GM23338 (cell line): ENCODE measurements at regions not wholly inside any gene's neighbourhood (a gene's known extent, or its start where the extent isn't known, plus 50 kb on each side); places are given as distances from the start of the nearest gene placed in this dataset.

Experiments
- ATAC-seq: fragments of 200-7000 bp; cut with Tn5 transposase; 3 replicates; pipeline ENCODE4 v1.9.1; 2020
- DNase-seq: peaks from one replicate; pipeline ENCODE4 v3.0.0-alpha.2; 2015; ENCODE audit warnings: low spot score
- H2AFZ ChIP-seq: fragments of 200-600 bp; sonication (generic); 2 replicates; pipeline ENCODE4 v1.8.0; 2016; ENCODE audit warnings: antibody characterized with exemption, mild to moderate bottlenecking, moderate library complexity
- H3F3A ChIP-seq: fragments of 200-600 bp; sonication (generic); replicated peaks from 2 replicates; pipeline ENCODE4 v1.8.0; 2017; ENCODE audit warnings: antibody characterized with exemption, mixed run types, low read depth
- H3K27ac ChIP-seq: fragments of 200-600 bp; sonication (generic); 2 replicates; pipeline ENCODE4 v1.6.1; 2016; ENCODE audit warnings: low read depth
- H3K27me3 ChIP-seq: fragments of 200-600 bp; sonication (generic); 2 replicates; pipeline ENCODE4 v1.8.0; 2016; ENCODE audit warnings: mild to moderate bottlenecking, mixed run types, moderate library complexity; ENCODE audit not compliant: insufficient read depth
- H3K36me3 ChIP-seq: fragments of 200-600 bp; sonication (generic); 2 replicates; pipeline ENCODE4 v1.8.0; 2016; ENCODE audit warnings: mild to moderate bottlenecking; ENCODE audit not compliant: insufficient read depth
- H3K4me1 ChIP-seq: fragments of 200-600 bp; sonication (generic); 2 replicates; pipeline ENCODE4 v1.8.0; 2016; ENCODE audit warnings: mild to moderate bottlenecking, moderate library complexity; ENCODE audit not compliant: insufficient read depth
- H3K4me2 ChIP-seq: fragments of 200-600 bp; sonication (generic); 2 replicates; pipeline ENCODE4 v1.7.1; 2017; ENCODE audit warnings: mixed run types
- H3K4me3 ChIP-seq: fragments of 200-600 bp; sonication (generic); 2 replicates; pipeline ENCODE4 v1.6.1; 2016; ENCODE audit warnings: mixed run types
- H3K79me2 ChIP-seq: fragments of 200-600 bp; sonication (generic); replicated peaks from 2 replicates; pipeline ENCODE4 v1.8.0; 2017; ENCODE audit warnings: mild to moderate bottlenecking; ENCODE audit not compliant: insufficient read depth
- H3K9me2 ChIP-seq: fragments of 200-600 bp; sonication (generic); 2 replicates; pipeline ENCODE4 v1.8.0; 2017; ENCODE audit not compliant: insufficient read depth
- H4K20me1 ChIP-seq: fragments of 200-600 bp; sonication (generic); replicated peaks from 2 replicates; pipeline ENCODE4 v1.8.0; 2017; ENCODE audit warnings: mild to moderate bottlenecking; ENCODE audit not compliant: insufficient read depth
- H3K27ac Mint-ChIP-seq: 2 replicates; pipeline ENCODE4 v1.8.0; 2020; ENCODE audit warnings: inconsistent platforms, mild to moderate bottlenecking, moderate library complexity, mixed read lengths
- H3K27me3 Mint-ChIP-seq: 3 replicates; pipeline ENCODE4 v1.8.0; 2022; ENCODE audit warnings: low read depth, mild to moderate bottlenecking, moderate library complexity, mixed read lengths, inconsistent platforms; ENCODE audit not compliant: insufficient read depth, poor library complexity
- H3K36me3 Mint-ChIP-seq: 3 replicates; pipeline ENCODE4 v1.8.0; 2021; ENCODE audit warnings: low read depth, mild to moderate bottlenecking, inconsistent platforms, moderate library complexity, mixed read lengths
- H3K4me1 Mint-ChIP-seq: 3 replicates; pipeline ENCODE4 v1.8.0; 2020; ENCODE audit warnings: mild to moderate bottlenecking, inconsistent platforms, mixed read lengths
- H3K4me3 Mint-ChIP-seq: 3 replicates; pipeline ENCODE4 v1.8.0; 2021; ENCODE audit warnings: moderate library complexity, mild to moderate bottlenecking, inconsistent platforms, mixed read lengths
- H3K9me3 Mint-ChIP-seq: 3 replicates; pipeline ENCODE4 v1.8.0; 2020; ENCODE audit warnings: moderate library complexity, mild to moderate bottlenecking, inconsistent platforms, mixed read lengths
- CREB1 ChIP-seq: fragments of 250-450 bp; sonication (Bioruptor Pico); IDR thresholded peaks from 2 replicates; pipeline ENCODE4 v1.5.0; 2020; ENCODE audit warnings: low read depth, mild to moderate bottlenecking, moderate library complexity
- EZH2 ChIP-seq: fragments of 200-600 bp; sonication (generic); IDR thresholded peaks from one replicate; pipeline ENCODE4 v1.8.0; 2017; ENCODE audit warnings: antibody characterized with exemption, mild to moderate bottlenecking, low read depth; ENCODE audit not compliant: unreplicated experiment
- EZH2phosphoT487 ChIP-seq: fragments of 200-600 bp; sonication (generic); IDR thresholded peaks from one replicate; pipeline ENCODE4 v1.8.1; 2018; ENCODE audit warnings: antibody characterized with exemption; ENCODE audit not compliant: unreplicated experiment
- JUNB ChIP-seq: IDR thresholded peaks from one replicate; pipeline ENCODE4 v1.6.1; 2016; ENCODE audit warnings: antibody characterized with exemption; ENCODE audit not compliant: unreplicated experiment
- NANOG ChIP-seq: IDR thresholded peaks from 2 replicates; pipeline ENCODE4 v1.6.1; 2016; ENCODE audit warnings: antibody characterized with exemption, borderline replicate concordance
- POLR2AphosphoS5 ChIP-seq: IDR thresholded peaks from 2 replicates; pipeline ENCODE4 v1.6.1; 2016; ENCODE audit warnings: antibody characterized with exemption, low read depth
- STAT1 ChIP-seq: IDR thresholded peaks from one replicate; pipeline ENCODE4 v1.6.1; 2016; ENCODE audit warnings: antibody characterized with exemption; ENCODE audit not compliant: unreplicated experiment
- ZNF114 ChIP-seq: fragments of 250-450 bp; sonication (Bioruptor Pico); IDR thresholded peaks from 2 replicates; pipeline ENCODE4 v1.5.0; 2020; ENCODE audit warnings: mild to moderate bottlenecking, moderate library complexity
- ZNF331 ChIP-seq: fragments of 250-450 bp; sonication (Bioruptor Pico); IDR thresholded peaks from 2 replicates; pipeline ENCODE4 v1.5.0; 2020; ENCODE audit warnings: low read depth, mild to moderate bottlenecking, moderate library complexity
- TF ChIP-seq, protein P1 (sequence below), 2 experiments: fragments of 200-600 bp in 1 of 2; sonication (generic) in 1 of 2; conservative IDR thresholded peaks; 2 replicates each; pipeline versions ENCODE4 v1.5.1 to v1.6.1; 2016 to 2017; ENCODE audit warnings: antibody characterized with exemption in 2 of 2, low read depth in 2 of 2, mild to moderate bottlenecking in 2 of 2, moderate library complexity in 1 of 2
- TF ChIP-seq, protein P2 (sequence below): fragments of 250-450 bp; sonication (Bioruptor Pico); IDR thresholded peaks from 2 replicates; pipeline ENCODE4 v1.5.0; 2020; ENCODE audit warnings: mild to moderate bottlenecking, moderate library complexity

DNA sequence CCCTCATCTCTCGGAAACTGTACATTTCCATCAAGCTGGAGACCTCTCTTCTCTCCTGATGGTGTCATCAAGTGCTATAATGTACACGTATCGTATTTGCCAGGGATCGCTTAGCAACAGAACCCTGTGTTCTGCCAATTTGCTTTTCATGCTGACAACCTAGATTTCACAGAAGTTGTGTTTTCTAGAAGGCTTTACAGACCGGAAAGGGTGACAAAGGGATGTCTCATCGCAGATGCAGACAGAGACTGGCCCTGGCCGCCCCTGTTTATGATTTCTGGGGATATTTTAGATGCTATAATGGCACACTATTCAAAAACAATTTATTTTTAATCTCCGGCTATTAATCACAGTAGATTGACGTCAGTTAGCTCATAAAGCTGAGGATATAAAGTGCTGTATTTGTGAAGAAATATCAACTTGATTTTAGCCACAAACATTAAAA lies 291.4 kb downstream of the IRS2 start (continued):
- TF ChIP-seq ZNF331 (CRISPR knock-in tag) (no peak), EZH2 (no peak), ZNF114 (CRISPR knock-in tag) (no peak)

DNA sequence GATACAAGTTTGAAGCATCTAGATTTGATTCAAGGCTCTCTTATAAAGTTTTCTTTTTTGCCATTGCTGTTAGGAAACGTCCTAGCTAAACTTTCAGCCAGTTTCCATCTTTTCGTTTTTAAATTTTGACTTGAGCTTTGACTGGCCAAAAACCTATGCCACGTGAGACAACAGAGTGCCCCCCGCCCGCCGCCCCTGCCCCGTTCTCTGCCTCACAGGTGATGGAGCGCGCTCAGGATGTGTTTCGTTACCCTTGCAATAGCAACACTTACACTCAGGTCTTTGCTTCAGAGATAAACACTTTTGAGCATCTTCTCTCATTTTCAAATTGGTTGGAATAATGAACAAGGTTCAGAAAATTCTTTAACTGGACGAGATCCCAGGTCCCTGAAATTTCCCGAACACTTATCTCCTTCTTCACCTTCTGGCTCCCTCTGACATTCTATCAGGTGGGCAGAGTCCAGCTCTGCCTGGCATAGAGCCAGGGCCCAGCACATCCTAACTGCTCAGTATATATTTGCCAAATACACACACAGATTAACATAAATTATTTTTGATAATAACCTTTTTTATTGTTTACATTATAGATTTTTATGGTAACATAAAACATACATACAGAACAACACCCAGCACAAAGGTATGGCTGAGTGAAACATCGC lies 301.1 kb downstream of the IRS2 start:
- TF ChIP-seq ZNF331 (CRISPR knock-in tag) (no peak), NANOG (no peak), CREB1 (CRISPR knock-in tag) (no peak), EZH2 (no peak), EZH2phosphoT487 (no peak), STAT1 (no peak)
- TF ChIP-seq, protein P1, sequence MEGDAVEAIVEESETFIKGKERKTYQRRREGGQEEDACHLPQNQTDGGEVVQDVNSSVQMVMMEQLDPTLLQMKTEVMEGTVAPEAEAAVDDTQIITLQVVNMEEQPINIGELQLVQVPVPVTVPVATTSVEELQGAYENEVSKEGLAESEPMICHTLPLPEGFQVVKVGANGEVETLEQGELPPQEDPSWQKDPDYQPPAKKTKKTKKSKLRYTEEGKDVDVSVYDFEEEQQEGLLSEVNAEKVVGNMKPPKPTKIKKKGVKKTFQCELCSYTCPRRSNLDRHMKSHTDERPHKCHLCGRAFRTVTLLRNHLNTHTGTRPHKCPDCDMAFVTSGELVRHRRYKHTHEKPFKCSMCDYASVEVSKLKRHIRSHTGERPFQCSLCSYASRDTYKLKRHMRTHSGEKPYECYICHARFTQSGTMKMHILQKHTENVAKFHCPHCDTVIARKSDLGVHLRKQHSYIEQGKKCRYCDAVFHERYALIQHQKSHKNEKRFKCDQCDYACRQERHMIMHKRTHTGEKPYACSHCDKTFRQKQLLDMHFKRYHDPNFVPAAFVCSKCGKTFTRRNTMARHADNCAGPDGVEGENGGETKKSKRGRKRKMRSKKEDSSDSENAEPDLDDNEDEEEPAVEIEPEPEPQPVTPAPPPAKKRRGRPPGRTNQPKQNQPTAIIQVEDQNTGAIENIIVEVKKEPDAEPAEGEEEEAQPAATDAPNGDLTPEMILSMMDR (conservative IDR thresholded peaks at IDR 0.05; ENCODE audit: low read depth in 2 of 2) = no peak
- ATAC-seq (no peak), DNase-seq (no peak)
- no peaks in the 10 kb centered on the region for H3K27me3 Mint-ChIP-seq
- H3K36me3 Mint-ChIP-seq = peaks cover 9% of the 10 kb centered on the region; the same call in 2 of the 3 replicates
- H3K9me2 ChIP-seq = no peaks in the 10 kb centered on the region
- no peak overlapping the region for H3K27ac Mint-ChIP-seq
- no peaks in the 10 kb centered on the region for H3K79me2 ChIP-seq
- H3K4me1 ChIP-seq = no peaks in the 10 kb centered on the region
- H3K4me2 ChIP-seq = no peak overlapping the region
- peaks cover 3% of the 10 kb centered on the region; the same call in 1 of the 2 replicates for H4K20me1 ChIP-seq
- no peaks in the 10 kb centered on the region for H3K27me3 ChIP-seq
- H3K27ac ChIP-seq = no peak overlapping the region
- H3K4me3 Mint-ChIP-seq = no peak overlapping the region
- H3K4me1 Mint-ChIP-seq = no peaks in the 10 kb centered on the region
- no peaks in the 10 kb centered on the region for H3K36me3 ChIP-seq
- no peak overlapping the region for H2AFZ ChIP-seq
- no peaks in the 10 kb centered on the region for H3F3A ChIP-seq
- no peak overlapping the region for H3K4me3 ChIP-seq
- peaks cover 16% of the 10 kb centered on the region for H3K9me3 Mint-ChIP-seq

DNA sequence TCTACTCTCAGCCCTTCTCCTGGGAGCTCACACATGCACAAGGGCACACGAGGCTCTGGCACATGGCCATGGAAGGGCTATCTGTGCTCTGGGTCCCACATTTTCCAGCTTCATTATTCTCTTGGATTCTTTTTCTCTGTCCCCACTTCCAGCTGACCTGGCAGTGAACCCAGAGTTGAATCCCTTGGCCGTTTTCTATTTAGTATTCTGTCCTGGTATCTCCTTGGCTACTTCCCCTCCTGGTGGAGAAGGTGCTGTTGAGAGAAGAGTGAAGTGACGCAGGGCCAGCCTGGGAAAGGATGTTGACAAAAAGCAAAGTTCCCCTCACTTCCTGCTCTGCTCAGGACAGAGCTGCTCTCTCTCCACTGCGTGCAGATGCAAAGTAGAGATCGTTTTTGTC lies 303.1 kb downstream of the IRS2 start:
- no peak overlapping the region for H3K4me3 ChIP-seq
- Mint-ChIP-seq H3K36me3 (no peaks in the 10 kb centered on the region; the same call in 2 of the 3 replicates), H3K27ac (no peak overlapping the region), H3K4me1 (no peaks in the 10 kb centered on the region; the same call in 2 of the 3 replicates), H3K4me3 (no peak overlapping the region), H3K9me3 (peaks cover 2% of the 10 kb centered on the region), H3K27me3 (no peaks in the 10 kb centered on the region)
- DNase-seq (no peak), ATAC-seq (no peak)
- no peaks in the 10 kb centered on the region for H3K4me1 ChIP-seq
- H4K20me1 ChIP-seq = peaks cover 3% of the 10 kb centered on the region; the same call in 1 of the 2 replicates
- no peak overlapping the region for H3K4me2 ChIP-seq
- no peaks in the 10 kb centered on the region for H3F3A ChIP-seq
- no peaks in the 10 kb centered on the region for H3K9me2 ChIP-seq
- no peaks in the 10 kb centered on the region for H3K36me3 ChIP-seq
- no peaks in the 10 kb centered on the region for H3K27me3 ChIP-seq
- no peak overlapping the region for H3K27ac ChIP-seq
- no peaks in the 10 kb centered on the region for H3K79me2 ChIP-seq
- H2AFZ ChIP-seq = no peak overlapping the region
- TF ChIP-seq, protein P2, sequence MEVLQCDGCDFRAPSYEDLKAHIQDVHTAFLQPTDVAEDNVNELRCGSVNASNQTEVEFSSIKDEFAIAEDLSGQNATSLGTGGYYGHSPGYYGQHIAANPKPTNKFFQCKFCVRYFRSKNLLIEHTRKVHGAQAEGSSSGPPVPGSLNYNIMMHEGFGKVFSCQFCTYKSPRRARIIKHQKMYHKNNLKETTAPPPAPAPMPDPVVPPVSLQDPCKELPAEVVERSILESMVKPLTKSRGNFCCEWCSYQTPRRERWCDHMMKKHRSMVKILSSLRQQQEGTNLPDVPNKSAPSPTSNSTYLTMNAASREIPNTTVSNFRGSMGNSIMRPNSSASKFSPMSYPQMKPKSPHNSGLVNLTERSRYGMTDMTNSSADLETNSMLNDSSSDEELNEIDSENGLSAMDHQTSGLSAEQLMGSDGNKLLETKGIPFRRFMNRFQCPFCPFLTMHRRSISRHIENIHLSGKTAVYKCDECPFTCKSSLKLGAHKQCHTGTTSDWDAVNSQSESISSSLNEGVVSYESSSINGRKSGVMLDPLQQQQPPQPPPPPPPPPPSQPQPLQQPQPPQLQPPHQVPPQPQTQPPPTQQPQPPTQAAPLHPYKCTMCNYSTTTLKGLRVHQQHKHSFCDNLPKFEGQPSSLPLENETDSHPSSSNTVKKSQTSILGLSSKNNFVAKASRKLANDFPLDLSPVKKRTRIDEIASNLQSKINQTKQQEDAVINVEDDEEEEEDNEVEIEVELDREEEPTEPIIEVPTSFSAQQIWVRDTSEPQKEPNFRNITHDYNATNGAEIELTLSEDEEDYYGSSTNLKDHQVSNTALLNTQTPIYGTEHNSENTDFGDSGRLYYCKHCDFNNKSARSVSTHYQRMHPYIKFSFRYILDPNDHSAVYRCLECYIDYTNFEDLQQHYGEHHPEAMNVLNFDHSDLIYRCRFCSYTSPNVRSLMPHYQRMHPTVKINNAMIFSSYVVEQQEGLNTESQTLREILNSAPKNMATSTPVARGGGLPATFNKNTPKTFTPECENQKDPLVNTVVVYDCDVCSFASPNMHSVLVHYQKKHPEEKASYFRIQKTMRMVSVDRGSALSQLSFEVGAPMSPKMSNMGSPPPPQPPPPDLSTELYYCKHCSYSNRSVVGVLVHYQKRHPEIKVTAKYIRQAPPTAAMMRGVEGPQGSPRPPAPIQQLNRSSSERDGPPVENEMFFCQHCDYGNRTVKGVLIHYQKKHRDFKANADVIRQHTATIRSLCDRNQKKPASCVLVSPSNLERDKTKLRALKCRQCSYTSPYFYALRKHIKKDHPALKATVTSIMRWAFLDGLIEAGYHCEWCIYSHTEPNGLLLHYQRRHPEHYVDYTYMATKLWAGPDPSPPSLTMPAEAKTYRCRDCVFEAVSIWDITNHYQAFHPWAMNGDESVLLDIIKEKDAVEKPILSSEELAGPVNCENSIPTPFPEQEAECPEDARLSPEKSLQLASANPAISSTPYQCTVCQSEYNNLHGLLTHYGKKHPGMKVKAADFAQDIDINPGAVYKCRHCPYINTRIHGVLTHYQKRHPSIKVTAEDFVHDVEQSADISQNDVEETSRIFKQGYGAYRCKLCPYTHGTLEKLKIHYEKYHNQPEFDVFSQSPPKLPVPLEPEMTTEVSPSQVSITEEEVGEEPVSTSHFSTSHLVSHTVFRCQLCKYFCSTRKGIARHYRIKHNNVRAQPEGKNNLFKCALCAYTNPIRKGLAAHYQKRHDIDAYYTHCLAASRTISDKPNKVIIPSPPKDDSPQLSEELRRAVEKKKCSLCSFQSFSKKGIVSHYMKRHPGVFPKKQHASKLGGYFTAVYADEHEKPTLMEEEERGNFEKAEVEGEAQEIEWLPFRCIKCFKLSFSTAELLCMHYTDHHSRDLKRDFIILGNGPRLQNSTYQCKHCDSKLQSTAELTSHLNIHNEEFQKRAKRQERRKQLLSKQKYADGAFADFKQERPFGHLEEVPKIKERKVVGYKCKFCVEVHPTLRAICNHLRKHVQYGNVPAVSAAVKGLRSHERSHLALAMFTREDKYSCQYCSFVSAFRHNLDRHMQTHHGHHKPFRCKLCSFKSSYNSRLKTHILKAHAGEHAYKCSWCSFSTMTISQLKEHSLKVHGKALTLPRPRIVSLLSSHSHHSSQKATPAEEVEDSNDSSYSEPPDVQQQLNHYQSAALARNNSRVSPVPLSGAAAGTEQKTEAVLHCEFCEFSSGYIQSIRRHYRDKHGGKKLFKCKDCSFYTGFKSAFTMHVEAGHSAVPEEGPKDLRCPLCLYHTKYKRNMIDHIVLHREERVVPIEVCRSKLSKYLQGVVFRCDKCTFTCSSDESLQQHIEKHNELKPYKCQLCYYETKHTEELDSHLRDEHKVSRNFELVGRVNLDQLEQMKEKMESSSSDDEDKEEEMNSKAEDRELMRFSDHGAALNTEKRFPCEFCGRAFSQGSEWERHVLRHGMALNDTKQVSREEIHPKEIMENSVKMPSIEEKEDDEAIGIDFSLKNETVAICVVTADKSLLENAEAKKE (CRISPR knock-in tag) = no peak
- TF ChIP-seq EZH2 (no peak), EZH2phosphoT487 (no peak), POLR2AphosphoS5 (no peak), JUNB (no peak)
